D721Med (cell line): ENCODE measurements at regions not wholly inside any gene's neighbourhood (a gene's known extent, or its start where the extent isn't known, plus 50 kb on each side); places are given as distances from the start of the nearest gene placed in this dataset.

ENCODE experiments used
- DNase-seq: peaks from one replicate; pipeline ENCODE4 v3.0.0; 2011; ENCODE audit warnings: low spot score; ENCODE audit not compliant: insufficient read length
- FAIRE-seq: peaks from 2 replicates; lab custom pipeline; 2011; peaks lifted over from hg19 to GRCh38; lab: Jason Lieb, UNC
- CTCF ChIP-seq: IDR thresholded peaks from 2 replicates; pipeline ENCODE4 v1.5.1; 2012; ENCODE audit warnings: mild to moderate bottlenecking, control low read depth; ENCODE audit not compliant: insufficient read depth; ENCODE audit errors: missing control alignments

GRCh38 chr9:14440062-14440461 is 126.1 kb upstream of the NFIB start:
- no peak for TF ChIP-seq CTCF
- DNase-seq (no peak), FAIRE-seq (no peak)

- TF ChIP-seq CTCF, result no peak
- DNase-seq (no peak), FAIRE-seq (no peak)
Measured at GRCh38 chr9:14439555-14439954, 125.6 kb upstream of the NFIB start.

- TF ChIP-seq CTCF, result no peak
- DNase-seq (no peak), FAIRE-seq (no peak)
Measured at GRCh38 chr9:14438232-14439021, 124.5 kb upstream of the NFIB start.

GRCh38 chr9:14437354-14438231 is 123.7 kb upstream of the NFIB start:
- FAIRE-seq (no peak), DNase-seq (no peak)
- TF ChIP-seq CTCF, result no peak

GRCh38 chr9:14435871-14436270 is 121.9 kb upstream of the NFIB start:
- TF ChIP-seq CTCF, result no peak
- FAIRE-seq, result no peak
- no peak for DNase-seq

- TF ChIP-seq CTCF, result no peak
Measured at GRCh38 chr9:14434971-14435718, 121.2 kb upstream of the NFIB start.

More at GRCh38 chr9:14434971-14435718, 121.2 kb upstream of the NFIB start:
- FAIRE-seq, result peak; percentile 35
- no peak for DNase-seq
